Activated CD8-positive, alpha-beta memory T cell treated with anti-CD3 and anti-CD28 coated beads, Interleukin-2, amount 50 U/mL, for 1 hour (primary cell): ENCODE measurements at regions not wholly inside any gene's neighbourhood (a gene's known extent, or its start where the extent isn't known, plus 50 kb on each side); places are given as distances from the start of the nearest gene placed in this dataset.

Source experiments
- DNase-seq: peaks from one replicate; pipeline ENCODE4 v3.0.0-alpha.2; 2020; ENCODE audit errors: extremely low read depth

DNA sequence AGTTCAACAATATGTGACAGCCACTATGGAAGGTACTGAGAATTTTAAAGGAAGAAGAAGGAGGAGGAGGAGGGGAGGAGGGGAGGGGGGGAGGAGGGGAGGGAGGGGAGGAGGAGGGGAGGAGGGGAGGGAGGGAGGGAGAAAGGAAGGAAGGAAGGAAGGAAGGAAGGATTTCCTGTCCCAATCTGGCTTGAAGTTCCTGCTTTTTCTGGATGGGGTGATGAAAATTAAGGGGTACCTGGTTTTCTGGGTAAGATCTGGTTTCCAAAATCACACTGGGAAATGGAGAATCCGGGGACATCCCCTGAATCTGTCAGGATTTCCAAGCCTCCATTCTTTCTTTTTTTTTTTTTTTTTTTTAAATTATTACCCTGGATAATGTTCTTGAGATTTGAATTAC is 271.8 kb downstream of the MTX2 start:
- DNase-seq = no peak

DNA sequence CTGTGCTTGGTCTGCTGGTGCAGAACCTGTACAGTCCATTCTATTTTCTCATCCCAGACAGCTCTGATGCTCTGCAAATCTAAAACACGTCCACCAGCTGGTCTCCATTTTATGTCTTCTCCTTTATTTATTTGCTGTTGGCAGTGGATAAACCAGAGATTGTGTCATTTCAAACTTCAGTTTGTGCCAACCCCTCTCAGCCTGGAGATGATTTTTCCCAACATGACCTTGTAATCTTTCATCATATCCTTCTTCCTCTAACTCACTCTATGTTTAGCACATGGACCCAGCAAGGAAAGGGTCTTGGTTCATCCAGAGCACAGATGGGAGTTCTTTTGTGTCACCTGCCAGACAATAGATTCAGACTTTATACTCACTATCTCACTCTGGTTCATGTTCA is 273.2 kb downstream of the MTX2 start:
- DNase-seq = no peak

DNA sequence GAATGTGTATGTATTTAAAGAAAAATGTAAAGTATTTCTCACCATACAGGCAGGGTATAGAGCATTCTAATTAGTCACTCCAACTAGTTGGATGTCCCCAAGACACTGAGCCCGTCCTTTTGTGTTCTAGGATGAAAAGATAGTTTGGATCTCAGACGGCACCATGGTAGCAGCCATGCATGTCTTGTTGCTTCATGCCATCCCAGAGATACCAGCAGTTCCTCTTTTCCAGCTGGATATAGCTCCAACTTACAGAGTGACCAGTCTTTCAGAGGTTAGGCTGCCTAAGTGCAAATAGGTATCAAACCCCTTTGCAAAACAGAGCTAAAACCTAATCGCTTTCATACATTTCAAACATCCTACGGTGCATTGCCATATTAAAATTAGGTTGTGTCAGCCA is 275.3 kb downstream of the MTX2 start:
- no peak for DNase-seq

DNA sequence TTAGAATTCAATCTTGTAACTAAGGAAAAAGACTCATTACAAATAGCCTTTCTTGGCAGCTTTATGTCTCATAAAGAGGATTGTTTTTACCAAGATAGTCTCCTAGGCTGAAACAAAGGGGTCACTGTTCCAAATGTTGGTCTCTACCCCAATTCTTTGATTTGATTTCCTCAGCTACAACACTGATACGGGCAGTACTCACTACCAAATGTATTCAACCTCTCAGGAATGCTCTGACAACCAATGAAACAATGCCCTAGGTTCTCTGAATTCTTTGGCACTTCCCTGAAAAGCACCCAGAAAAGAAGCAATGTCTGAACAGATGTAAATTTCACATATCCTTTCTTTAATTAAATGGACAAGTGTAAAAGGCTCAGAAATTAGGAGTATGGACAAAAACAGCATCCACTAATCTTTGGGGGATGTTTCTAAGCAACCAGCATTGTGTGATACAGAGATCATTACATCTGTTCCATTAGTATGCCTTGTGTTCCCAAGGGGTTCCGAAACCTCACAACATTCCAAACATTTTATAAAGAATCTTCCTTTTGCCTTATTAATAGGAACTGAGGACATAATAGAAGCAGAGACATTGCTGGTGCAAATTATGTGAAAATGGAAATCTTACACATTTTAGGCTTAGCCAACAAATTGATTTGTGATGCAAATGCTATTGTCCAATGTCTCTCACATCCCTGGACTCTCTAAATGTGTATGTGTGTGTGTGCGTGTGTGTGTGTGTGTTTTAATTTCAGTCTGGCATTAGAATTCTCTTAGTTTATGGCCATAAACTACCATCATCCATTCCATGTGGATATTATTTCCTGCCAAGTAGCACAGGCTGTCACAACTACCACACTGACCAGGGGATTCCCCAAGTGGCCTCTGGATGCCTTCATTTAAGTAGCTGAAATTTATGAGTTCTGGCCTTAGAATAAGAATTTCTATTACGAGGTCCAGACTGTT is 276.0 kb downstream of the MTX2 start:
- DNase-seq = no peak

DNA sequence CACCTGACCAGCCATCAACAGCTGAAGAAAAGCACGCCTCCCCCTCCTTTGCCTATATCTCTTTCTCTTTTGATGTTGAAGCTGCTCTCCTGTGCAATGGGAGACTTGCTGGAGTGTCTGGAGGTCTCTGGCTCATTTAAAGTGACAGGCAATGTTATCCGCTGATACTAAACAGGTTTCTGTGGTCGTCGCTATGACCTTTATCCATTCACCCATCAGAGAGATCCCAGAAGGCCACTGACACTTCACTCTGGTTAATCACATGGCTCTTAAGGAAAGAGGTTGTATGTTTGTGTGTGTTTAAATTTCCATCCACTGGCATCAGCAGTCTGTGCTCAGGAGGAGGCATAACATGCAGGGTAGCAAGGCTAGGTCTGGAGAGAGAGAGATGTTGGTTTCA is 277.3 kb downstream of the MTX2 start:
- no peak for DNase-seq

DNA sequence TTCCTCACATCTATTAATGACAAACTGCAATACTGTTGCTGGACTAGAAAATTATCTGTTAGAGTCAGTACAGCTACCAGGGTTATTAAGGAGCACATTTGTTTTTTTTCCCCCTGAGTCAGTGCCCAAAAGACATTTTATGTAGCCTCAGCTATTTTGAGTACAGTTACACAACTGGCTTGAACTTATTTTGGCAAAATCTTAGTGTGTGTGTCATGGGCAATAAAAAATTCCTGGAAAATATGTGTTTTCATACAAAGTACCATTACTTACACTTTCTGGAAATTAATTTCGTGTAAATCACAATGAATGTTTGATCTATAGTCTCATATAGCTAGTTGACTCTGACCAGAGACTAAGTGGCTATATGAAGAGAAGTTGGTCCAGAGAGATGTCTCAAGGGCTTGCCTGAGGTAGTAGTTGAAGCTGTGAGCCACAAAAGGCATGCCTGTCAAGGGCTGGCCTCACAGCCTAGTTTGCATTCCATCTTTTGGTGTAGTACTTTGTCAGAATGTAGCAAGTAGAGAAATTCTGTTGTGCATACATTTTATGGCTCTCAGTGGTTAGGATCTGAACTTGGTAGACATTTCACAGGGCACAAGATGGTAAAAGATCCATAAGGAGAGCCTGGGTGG is 283.4 kb downstream of the MTX2 start:
- no peak for DNase-seq

DNA sequence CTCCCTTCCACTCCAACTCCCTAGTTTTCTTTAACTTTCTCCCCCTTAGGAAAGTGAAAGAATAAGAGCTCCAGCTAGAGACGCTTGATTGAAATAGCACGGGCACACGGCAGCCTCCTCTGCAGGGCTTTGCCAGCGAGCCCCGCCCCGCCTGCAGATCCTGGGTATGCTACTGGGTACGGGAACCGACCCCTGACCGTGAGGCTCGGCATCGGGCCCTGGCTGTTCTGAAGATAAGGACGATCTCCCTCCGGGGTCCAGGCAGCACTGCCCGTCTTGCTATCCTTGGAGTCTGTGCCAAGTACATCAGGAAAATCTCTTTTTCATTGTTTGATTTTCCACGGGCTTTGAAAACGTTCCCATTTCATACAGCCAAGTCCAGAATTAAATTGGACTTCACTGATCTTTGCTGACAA is 284.5 kb downstream of the MTX2 start:
- no peak for DNase-seq

DNA sequence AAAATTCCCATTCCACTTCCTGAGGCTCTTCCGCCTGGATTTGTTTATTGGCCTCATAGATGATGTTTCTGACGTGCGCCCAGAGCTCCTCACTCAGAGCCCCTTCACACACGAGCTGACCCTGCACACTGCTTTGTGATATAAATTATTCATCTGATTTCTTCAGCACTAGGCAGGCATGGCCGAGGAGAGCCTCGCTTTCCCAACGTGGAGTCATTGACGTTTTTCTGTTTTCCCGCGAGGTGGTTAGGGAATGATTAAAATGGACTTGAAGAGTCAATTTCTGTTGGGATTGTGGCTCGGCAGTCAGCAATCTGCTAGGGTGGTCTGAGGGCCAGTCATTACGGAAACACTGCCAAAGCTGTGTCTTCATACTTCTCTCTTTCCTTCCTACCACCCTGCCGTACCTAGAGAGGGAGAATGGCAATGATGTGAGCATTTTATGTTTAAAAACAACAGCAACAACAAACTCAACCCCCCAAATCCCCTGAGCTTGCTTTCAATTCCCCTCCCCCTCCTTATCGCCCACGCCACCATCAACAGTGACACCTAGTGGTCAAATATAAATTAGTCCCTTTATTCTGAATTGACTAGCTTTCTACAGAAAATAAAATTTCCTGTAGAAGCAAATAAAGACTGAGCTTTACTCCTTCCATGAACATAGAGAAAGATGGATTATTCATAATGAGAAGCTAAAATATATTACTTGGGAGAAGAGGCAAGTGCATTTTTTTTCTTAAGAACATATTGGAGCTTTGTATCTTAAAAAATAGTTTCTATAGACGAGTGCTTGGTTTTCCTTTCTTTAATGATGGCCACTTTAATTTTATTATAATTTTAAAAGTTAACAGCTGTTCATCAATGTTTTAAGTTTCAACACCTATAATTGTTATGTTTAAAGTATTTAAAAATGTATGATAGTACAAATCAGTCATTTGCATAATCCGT is 285.1 kb downstream of the MTX2 start:
- DNase-seq = no peak

DNA sequence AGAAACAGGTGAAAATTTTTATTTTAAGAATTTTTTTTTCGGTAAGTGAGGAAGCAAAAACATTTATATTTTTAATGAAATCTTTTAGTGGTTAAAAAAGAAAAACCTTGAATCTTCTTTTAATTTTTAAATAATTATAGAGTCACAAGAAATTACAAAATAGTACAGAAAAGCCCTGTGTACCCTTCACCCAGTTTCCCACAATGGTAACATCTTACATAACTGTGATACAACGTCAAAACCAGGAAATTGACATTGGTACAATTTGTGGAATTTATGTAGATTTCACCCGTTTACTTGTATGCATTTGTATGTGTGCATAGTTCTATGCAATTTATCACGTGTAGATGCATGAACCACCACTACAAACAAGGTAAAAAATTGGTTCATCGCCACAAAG is 285.9 kb downstream of the MTX2 start:
- DNase-seq = no peak

DNA sequence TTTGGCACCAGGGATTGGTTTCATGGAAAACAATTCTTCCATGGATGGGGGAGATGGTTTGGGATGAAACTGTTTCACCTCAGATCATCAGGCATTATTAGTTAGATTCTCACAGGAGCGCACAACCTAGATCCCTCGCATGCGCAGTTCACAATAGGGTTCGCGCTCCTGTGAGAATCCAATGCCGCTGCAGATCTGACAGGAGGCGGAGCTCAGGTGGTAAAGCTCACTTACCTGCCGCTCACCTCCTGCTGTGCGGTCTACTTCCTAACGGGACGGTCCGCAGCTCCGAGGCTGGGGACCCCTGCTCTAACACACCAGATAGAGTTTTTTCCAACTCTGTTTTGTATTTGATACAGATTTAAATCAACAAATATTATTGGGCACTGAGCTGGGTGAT is 286.5 kb downstream of the MTX2 start:
- no peak for DNase-seq

DNA sequence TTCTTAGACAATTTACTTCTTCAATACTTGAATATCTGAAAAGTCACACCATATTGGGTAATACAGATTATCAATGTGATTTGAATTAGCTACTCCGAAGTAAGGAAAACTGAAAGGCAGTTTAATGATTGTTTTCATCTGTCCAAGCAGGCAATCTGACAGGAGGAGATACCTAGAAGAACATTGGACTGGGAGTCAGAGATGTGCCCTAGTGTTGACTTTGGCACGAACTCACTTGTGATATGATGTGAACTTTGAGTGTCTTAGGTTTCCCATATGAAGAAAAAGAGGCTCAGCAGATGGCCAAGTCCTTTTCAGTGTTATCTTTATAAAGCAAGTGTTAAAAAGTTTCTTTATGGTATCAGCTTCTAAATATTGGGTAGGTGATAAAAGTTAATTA is 287.1 kb downstream of the MTX2 start:
- DNase-seq = no peak

DNA sequence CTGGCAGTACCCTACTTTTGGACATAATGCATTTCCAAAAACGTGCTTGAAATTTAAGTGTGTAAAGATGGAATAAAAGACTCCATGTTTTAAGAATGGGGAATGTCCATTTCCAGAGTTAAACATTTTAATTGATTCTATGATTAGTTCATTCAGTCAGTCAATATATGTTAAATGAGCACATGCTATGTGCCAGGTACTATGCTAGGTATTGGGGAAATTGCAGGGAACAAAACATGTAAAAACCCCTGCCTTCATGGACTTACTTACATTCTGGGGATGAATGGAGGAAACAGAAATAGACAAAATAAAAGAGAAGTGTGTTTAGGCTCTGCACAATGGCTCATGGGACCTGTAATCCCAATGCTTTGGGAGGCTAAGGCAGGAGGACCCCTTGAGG is 288.6 kb downstream of the MTX2 start:
- no peak for DNase-seq

DNA sequence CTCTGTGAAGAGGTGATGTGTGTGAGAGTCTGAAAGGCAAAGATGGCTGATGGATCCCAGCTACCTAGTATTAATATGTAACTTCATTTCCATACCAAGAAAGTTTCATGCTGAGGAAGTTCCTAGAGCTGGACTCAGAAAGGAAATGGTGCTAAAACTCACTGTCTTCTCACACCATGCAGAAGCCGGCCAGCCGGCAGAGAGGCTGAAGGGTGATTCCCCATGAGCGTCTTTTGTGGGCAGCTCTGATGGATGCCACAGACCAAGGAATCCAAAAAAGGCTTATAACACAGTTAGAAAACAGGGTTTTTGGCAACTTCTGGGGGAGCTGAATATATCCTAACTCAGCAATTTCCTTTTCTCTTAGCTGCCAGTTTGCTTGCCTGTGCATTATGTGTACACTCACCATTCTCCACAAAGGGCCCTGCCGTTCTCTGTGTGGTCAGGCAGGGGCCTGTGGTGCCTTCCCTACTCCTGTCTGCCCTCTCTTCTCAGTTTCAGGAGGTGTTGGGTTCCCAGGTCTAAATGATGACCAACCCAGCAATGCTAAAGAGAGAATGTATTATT is 289.4 kb downstream of the MTX2 start:
- no peak for DNase-seq

DNA sequence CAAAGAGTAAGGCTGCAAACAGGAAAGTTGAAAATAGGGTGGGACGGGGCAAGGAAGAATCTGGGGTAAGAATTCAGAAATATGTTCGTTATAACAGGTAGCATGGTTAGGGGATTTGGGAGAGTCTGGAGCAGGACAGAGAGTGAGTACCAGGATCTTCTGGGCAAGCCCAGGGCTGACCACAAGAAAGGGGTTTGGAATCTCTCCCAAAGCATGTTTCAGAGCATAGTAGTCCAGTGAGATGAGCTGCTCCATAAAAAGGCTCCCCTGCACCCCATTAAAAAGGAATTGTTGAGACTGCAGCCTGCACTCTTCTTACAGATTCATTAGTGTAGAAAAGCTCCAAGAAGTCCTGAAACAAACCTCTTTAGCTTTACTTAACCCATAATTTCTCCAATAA is 291.1 kb downstream of the MTX2 start:
- DNase-seq = no peak

DNA sequence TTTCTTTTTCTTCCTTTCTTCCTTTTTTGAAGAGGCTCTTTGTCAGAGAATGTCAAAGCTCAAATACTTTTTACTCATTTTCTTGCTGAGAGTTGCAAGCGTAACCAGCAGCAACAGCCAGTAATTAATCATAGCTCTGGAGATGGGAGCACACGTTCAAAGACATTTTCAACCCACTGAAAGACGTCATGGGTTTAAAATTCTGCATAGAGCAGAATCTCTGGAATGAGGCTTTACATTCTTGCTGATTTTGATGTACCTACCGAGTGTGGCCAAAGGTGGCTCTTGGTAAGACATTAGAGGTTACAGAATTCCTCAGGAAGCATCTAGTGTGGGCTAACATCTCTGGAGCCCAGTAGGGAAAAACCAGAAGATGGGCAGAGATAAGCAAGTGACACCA is 292.5 kb downstream of the MTX2 start:
- DNase-seq = no peak

DNA sequence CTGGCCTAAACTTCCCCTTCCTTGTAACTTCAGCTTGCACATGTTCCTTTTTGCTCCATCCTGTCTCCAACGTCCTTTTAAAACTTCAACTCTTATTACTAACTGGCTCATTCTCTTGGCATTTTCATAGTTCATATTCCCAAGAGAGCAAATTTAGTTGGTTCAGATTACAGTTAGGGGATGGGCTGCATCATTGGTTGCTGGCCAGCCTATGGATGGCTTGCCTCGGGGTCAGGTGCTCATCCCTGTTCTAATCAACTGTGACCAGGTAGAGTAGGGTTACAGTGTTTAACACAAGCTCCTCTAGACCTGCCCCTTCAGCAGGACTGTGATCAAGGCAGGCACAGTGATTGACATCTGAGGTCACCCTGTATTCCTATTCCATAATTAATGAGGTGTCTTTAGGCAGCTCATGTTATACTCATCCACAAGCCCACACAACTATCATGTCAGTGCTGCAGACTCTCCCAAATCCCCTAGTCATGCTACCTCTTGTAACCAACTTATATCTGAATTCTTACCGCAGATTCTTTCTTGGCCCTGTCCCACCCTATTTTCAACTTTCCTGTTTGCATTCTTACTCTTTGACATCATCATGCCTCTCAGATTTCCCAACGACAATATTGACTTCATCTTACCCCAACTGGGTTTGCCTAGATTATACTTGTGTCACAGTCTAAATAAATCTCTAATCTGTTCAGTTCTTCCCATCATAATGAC is 293.3 kb downstream of the MTX2 start:
- DNase-seq = no peak

DNA sequence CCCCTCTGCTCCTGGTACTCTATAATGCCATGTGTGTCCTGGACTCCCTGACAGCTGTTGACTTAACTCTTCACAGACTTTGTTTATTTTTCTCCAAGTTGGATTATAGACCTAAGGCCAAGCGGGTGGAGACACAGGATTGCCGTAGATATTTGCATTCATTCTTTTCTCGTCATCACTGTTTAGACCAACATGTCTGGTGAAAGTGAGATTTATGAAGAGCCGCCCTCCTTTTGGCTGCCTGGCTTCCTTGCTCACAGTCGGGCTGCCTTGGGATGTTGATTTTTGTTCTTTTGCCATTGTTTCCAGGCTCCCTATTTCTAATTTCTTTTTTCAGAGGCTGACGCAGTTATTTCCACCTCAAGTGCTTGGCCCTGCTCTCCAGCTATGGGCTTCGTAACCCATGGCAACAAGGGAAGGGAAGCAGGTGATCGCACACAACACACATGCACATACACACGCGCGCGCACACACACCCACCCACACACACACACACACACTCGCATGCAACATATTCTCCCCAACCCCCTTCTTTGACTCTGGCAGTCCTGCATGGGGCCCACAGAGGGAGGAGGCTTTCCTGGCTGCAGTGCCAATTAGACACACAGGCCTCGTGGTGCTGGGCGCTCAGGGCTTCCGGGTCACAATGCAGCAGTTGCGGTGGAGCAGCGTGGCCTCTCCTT is 296.5 kb downstream of the MTX2 start:
- no peak for DNase-seq

DNA sequence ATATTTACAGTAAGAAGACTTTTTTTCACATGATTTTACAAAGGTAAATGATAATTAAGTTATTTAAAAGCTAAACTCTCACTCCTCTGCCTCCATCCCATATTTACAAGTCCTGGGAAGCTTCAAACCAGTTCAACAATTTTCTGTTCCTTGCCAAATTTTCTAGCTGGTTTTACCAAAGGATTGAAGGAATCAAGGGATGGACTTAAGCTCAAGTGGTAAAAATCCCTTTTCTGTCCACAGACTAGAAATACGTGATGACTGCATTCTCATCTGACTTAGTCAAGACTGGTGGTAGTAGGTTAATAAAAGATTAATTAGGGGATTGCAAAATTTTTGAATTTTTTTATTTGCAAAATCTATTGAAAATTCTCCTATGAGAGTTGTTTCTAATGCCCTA is 297.3 kb downstream of the MTX2 start:
- no peak for DNase-seq

DNA sequence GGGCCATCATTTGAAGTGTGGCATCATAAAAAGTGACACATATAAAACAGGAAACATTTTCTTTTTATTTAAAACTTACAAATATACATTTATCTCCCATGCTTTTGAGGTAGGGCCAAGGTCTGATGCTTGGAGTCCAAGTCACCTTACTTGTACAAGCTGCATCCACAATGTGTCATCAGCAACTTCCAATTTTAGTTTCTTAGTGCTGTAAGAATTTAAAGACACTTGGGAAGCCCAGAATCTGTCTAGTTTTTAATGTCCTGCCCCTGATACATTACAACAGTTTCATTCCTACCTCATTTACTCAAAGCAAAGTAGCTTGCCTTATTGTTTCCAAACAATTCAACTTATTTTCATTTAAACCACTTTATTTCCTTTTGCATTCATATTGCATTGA is 297.7 kb downstream of the MTX2 start:
- DNase-seq = no peak

DNA sequence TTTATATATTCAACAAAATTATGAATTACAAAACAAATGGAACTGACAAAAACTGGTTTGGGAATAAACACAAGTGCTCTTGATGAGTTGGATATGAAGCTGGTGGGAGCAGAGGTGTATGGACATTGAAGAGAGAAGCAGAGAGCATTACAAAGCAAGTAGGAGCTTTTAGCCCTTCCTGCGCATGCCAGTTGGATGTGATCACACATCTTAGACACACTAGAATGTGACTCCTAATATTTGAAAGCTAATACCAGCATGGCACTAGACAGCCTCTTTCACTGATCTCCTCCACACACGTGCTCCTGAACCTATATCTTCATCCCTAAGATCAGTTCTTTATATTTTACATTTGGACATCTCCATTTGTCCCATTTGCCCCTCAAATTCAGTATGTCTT is 298.1 kb downstream of the MTX2 start:
- DNase-seq = no peak

DNA sequence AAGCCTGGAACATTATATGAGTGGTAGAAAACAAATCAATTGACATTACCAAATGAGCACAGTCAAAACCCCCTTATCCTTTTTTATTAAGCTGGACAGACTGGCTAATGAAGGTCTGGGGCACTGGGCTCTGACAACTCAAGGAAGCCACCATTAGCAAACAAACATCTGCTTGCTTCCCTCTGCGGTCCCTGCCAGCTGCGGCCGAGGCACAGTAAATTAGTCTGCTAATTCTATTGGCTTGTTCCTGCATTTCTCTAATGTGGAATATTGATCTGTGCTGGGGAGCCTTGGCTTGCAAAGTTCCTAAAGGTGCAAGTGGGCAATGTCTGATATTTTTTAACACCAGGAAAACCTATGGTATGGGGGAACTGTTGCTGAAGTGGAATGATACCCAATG is 300.3 kb downstream of the MTX2 start:
- DNase-seq = no peak
